Cerebellar cortex (tissue), 1 donor: ENCODE measurements at regions not wholly inside any gene's neighbourhood (a gene's known extent, or its start where the extent isn't known, plus 50 kb on each side); places are given as distances from the start of the nearest gene placed in this dataset.
"Not testable (repeated sequence)": the region's sequence is repeated elsewhere in the genome, so short reads cannot be mapped to it uniquely, and the experiment has no call there.

Experiments used
- DNase-seq: peaks from one replicate; pipeline ENCODE4 v3.0.0-alpha.2; 2015; ENCODE audit warnings: low spot score

GRCh38 chr9:34907044-34907443, 51.0 kb upstream of the PHF24 start:
- DNase-seq, result no peak

GRCh38 chr9:34899535-34900158, 58.4 kb upstream of the PHF24 start:
- DNase-seq, result peak; percentile 91

GRCh38 chr9:34898846-34899245, 59.2 kb upstream of the PHF24 start:
- DNase-seq, result no peak

GRCh38 chr9:34896112-34896511, 62.0 kb upstream of the PHF24 start:
- no peak for DNase-seq

GRCh38 chr9:34892886-34893285, 65.2 kb upstream of the PHF24 start:
- DNase-seq, result no peak

GRCh38 chr9:34891386-34891785, 66.7 kb upstream of the PHF24 start:
- DNase-seq, result no peak

- no peak for DNase-seq
Observed at GRCh38 chr9:34887841-34888240, 70.2 kb upstream of the PHF24 start.

- no peak for DNase-seq
Observed at GRCh38 chr9:34884747-34885189, 73.3 kb upstream of the PHF24 start.

- DNase-seq, result no peak
Observed at GRCh38 chr9:34876096-34876495, 82.0 kb upstream of the PHF24 start.

GRCh38 chr9:34869390-34869789, 88.7 kb upstream of the PHF24 start:
- DNase-seq, result peak; percentile 15

GRCh38 chr9:34866614-34867013, 91.5 kb upstream of the PHF24 start:
- peak; percentile 69 for DNase-seq

GRCh38 chr9:34863426-34863825, 94.7 kb upstream of the PHF24 start:
- no peak for DNase-seq

- DNase-seq, result no peak
Observed at GRCh38 chr9:34862836-34863235, 95.2 kb upstream of the PHF24 start.

- DNase-seq, result no peak
Observed at GRCh38 chr9:34862043-34862442, 96.0 kb upstream of the PHF24 start.

- not testable (repeated sequence) for DNase-seq
Observed at GRCh38 chr9:34855016-34855415, 103.1 kb upstream of the PHF24 start.

GRCh38 chr9:34830068-34830467, 120.1 kb upstream of the CCL21 start:
- no peak for DNase-seq

- no peak for DNase-seq
Observed at GRCh38 chr9:34826999-34827538, 117.1 kb upstream of the CCL21 start.

- no peak for DNase-seq
Observed at GRCh38 chr9:34825775-34826174, 115.8 kb upstream of the CCL21 start.

GRCh38 chr9:34823778-34824177, 113.8 kb upstream of the CCL21 start:
- DNase-seq, result no peak

GRCh38 chr9:34810187-34810524, 100.2 kb upstream of the CCL21 start:
- no peak for DNase-seq

- no peak for DNase-seq
Observed at GRCh38 chr9:34809504-34810186, 99.7 kb upstream of the CCL21 start.

GRCh38 chr9:34802916-34803315, 93.0 kb upstream of the CCL21 start:
- peak; percentile 2 for DNase-seq

- DNase-seq, result no peak
Observed at GRCh38 chr9:34797367-34797766, 87.4 kb upstream of the CCL21 start.

- no peak for DNase-seq
Observed at GRCh38 chr9:34796924-34797323, 87.0 kb upstream of the CCL21 start.
